IMR-90 (cell line): ENCODE measurements at regions not wholly inside any gene's neighbourhood (a gene's known extent, or its start where the extent isn't known, plus 50 kb on each side); places are given as distances from the start of the nearest gene placed in this dataset.

Experiments
- ATAC-seq: fragments of 200-7000 bp; cut with Tn5 transposase; 2 replicates; pipeline ENCODE4 v1.9.1; 2020; ENCODE audit warnings: low read depth, mild to moderate bottlenecking, moderate library complexity
- BruUV-seq: library from RNA; stranded (reverse); fragments of 400-500 nt; replicated peaks from 2 replicates; lab custom pipeline; 2021; lab: Mats Ljungman, UMichigan
- CTCF ChIA-PET: fragments of 300-600 bp; formaldehyde crosslinking; extraction: SDS; loops from one replicate; lab custom pipeline; 2021; ENCODE audit warnings: antibody characterized with exemption; lab: Yijun Ruan, JAX
- POLR2A ChIA-PET: fragments of 300-600 bp; sonication (Branson Sonifier 250); formaldehyde crosslinking; loops from one replicate; lab custom pipeline; 2022; ENCODE audit warnings: antibody characterized with exemption; ENCODE audit not compliant: unreplicated experiment; lab: Charles Lee
- DNase-seq: peaks from one replicate; pipeline ENCODE4 v3.0.0; 2013
- H2AFZ ChIP-seq: replicated peaks from 2 replicates; pipeline ENCODE3; 2013; ENCODE audit warnings: low read length, mild to moderate bottlenecking; ENCODE audit not compliant: poor library complexity
- H2AK5ac ChIP-seq: 2 replicates; pipeline ENCODE4 v1.6.1; 2013; ENCODE audit warnings: low read depth, low read length, inconsistent platforms
- H2AK9ac ChIP-seq: replicated peaks from 2 replicates; pipeline ENCODE3; 2013; ENCODE audit warnings: mild to moderate bottlenecking, low read depth, low read length, moderate library complexity; ENCODE audit not compliant: poor library complexity
- H2BK120ac ChIP-seq: 2 replicates; pipeline ENCODE4 v1.6.1; 2013; ENCODE audit warnings: low read depth, low read length, inconsistent platforms
- H2BK15ac ChIP-seq: 3 replicates; pipeline ENCODE4 v1.6.1; 2013; ENCODE audit warnings: low read depth, low read length, inconsistent platforms
- H2BK20ac ChIP-seq: 2 replicates; pipeline ENCODE4 v1.6.1; 2013; ENCODE audit warnings: low read depth, mild to moderate bottlenecking, inconsistent platforms, low read length, moderate library complexity
- H2BK5ac ChIP-seq: 2 replicates; pipeline ENCODE4 v1.6.1; 2013; ENCODE audit warnings: mild to moderate bottlenecking, low read depth, low read length, inconsistent platforms; ENCODE audit not compliant: poor library complexity, severe bottlenecking
- H3K14ac ChIP-seq: replicated peaks from 2 replicates; pipeline ENCODE4 v1.6.1; 2013; ENCODE audit warnings: low read depth, low read length, inconsistent platforms
- H3K18ac ChIP-seq: 2 replicates; pipeline ENCODE4 v1.6.1; 2013; ENCODE audit warnings: low read depth, low read length, control low read depth
- H3K23ac ChIP-seq: 2 replicates; pipeline ENCODE4 v1.6.1; 2013; ENCODE audit warnings: low read depth, low read length, inconsistent platforms
- H3K27ac ChIP-seq: 2 replicates; pipeline ENCODE4 v1.5.1; 2013; ENCODE audit warnings: mild to moderate bottlenecking, control low read depth, low read length; ENCODE audit not compliant: insufficient read depth
- H3K27me3 ChIP-seq: 2 replicates; pipeline ENCODE4 v1.6.1; 2013; ENCODE audit warnings: low read length; ENCODE audit not compliant: control insufficient read depth, insufficient read depth
- H3K36me3 ChIP-seq: 2 replicates; pipeline ENCODE4 v1.6.1; 2013; ENCODE audit warnings: low read length, mixed read lengths; ENCODE audit not compliant: control insufficient read depth, insufficient read depth
- H3K4ac ChIP-seq: 2 replicates; pipeline ENCODE4 v1.6.1; 2013; ENCODE audit warnings: low read depth, low read length, inconsistent platforms
- H3K4me1 ChIP-seq: 2 replicates; pipeline ENCODE4 v1.6.1; 2013; ENCODE audit warnings: low read length, mixed read lengths; ENCODE audit not compliant: control insufficient read depth, insufficient read depth
- H3K4me2 ChIP-seq: 2 replicates; pipeline ENCODE4 v1.6.1; 2013; ENCODE audit warnings: low read depth, mild to moderate bottlenecking, control low read depth, low read length, moderate library complexity
- H3K4me3 ChIP-seq: 2 replicates; pipeline ENCODE4 v1.5.1; 2013; ENCODE audit warnings: low read depth, mild to moderate bottlenecking, control low read depth, low read length, moderate library complexity; ENCODE audit not compliant: insufficient read depth
- H3K56ac ChIP-seq: 2 replicates; pipeline ENCODE4 v1.6.1; 2013; ENCODE audit warnings: low read length, inconsistent platforms; ENCODE audit not compliant: insufficient read depth; ENCODE audit errors: extremely low read depth
- H3K79me1 ChIP-seq, 2 experiments: 2 replicates each; pipeline ENCODE4 v1.6.1; 2013; ENCODE audit warnings: low read length in 2 of 2, inconsistent platforms in 1 of 2, low read depth in 1 of 2
- H3K9ac ChIP-seq: 2 replicates; pipeline ENCODE4 v1.6.1; 2013; ENCODE audit warnings: low read depth, low read length, control low read depth
- H3K9me1 ChIP-seq: 2 replicates; pipeline ENCODE4 v1.6.1; 2013; ENCODE audit warnings: low read length, inconsistent platforms; ENCODE audit not compliant: insufficient read depth
- H3K9me3 ChIP-seq: 2 replicates; pipeline ENCODE4 v1.6.1; 2013; ENCODE audit warnings: low read length; ENCODE audit not compliant: control insufficient read depth, insufficient read depth
- H4K20me1 ChIP-seq: 2 replicates; pipeline ENCODE4 v1.6.1; 2013; ENCODE audit warnings: low read length, inconsistent platforms; ENCODE audit not compliant: insufficient read depth
- H4K5ac ChIP-seq: 2 replicates; pipeline ENCODE4 v1.6.1; 2013; ENCODE audit warnings: mild to moderate bottlenecking, low read depth, low read length, control low read depth
- H4K8ac ChIP-seq, 2 experiments: 2 replicates each; pipeline ENCODE4 v1.6.1; 2013; ENCODE audit warnings: low read depth in 2 of 2, low read length in 2 of 2, control low read depth in 1 of 2, inconsistent platforms in 1 of 2
- H4K91ac ChIP-seq: 2 replicates; pipeline ENCODE4 v1.6.1; 2013; ENCODE audit warnings: low read depth, low read length, inconsistent platforms; ENCODE audit not compliant: insufficient read depth
- BHLHE40 ChIP-seq: fragments of 150-350 bp; IDR thresholded peaks from 2 replicates; pipeline ENCODE4 v1.6.1; 2016; ENCODE audit warnings: mild to moderate bottlenecking, low read depth, low read length
- CEBPB ChIP-seq: IDR thresholded peaks from 2 replicates; pipeline ENCODE4 v1.6.1; 2012; ENCODE audit warnings: low read depth, low read length, improper control_type of control experiment
- CHD1 ChIP-seq: IDR thresholded peaks from 2 replicates; pipeline ENCODE4 v1.6.1; 2012; ENCODE audit warnings: low read depth, low read length, improper control_type of control experiment
- CTCF ChIP-seq: conservative IDR thresholded peaks from 2 replicates; pipeline ENCODE4 v1.5.1; 2012; ENCODE audit warnings: mild to moderate bottlenecking, low read depth, low read length, improper control_type of control experiment
- FOS ChIP-seq: fragments of 150-350 bp; IDR thresholded peaks from 2 replicates; pipeline ENCODE4 v1.6.1; 2016; ENCODE audit warnings: low read depth, low read length
- MAFK ChIP-seq: IDR thresholded peaks from 2 replicates; pipeline ENCODE4 v1.6.1; 2012; ENCODE audit warnings: low read depth, low read length, improper control_type of control experiment
- MAZ ChIP-seq: IDR thresholded peaks from 2 replicates; pipeline ENCODE4 v1.6.1; 2012; ENCODE audit warnings: low read depth, mild to moderate bottlenecking, low read length, improper control_type of control experiment, moderate library complexity, borderline replicate concordance
- MXI1 ChIP-seq: IDR thresholded peaks from 2 replicates; pipeline ENCODE4 v1.6.1; 2012; ENCODE audit warnings: low read depth, mild to moderate bottlenecking, low read length, moderate library complexity, borderline replicate concordance
- NFE2L2 ChIP-seq: fragments of 150-350 bp; IDR thresholded peaks from 2 replicates; pipeline ENCODE4 v1.6.1; 2016; ENCODE audit warnings: low read depth, mild to moderate bottlenecking, low read length
- POLR2A ChIP-seq: IDR thresholded peaks from 2 replicates; pipeline ENCODE4 v1.6.1; 2012; ENCODE audit warnings: mild to moderate bottlenecking, low read depth, low read length
- RAD21 ChIP-seq: IDR thresholded peaks from 2 replicates; pipeline ENCODE4 v1.6.1; 2012; ENCODE audit warnings: low read length, improper control_type of control experiment
- RCOR1 ChIP-seq: IDR thresholded peaks from 2 replicates; pipeline ENCODE4 v1.6.1; 2012; ENCODE audit warnings: mild to moderate bottlenecking, low read length, improper control_type of control experiment; ENCODE audit not compliant: insufficient replicate concordance
- RFX5 ChIP-seq: IDR thresholded peaks from 2 replicates; pipeline ENCODE4 v1.8.0; 2012; ENCODE audit warnings: low read depth, mild to moderate bottlenecking, low read length, moderate library complexity
- SMC3 ChIP-seq: fragments of 150-350 bp; IDR thresholded peaks from 2 replicates; pipeline ENCODE4 v1.6.1; 2016; ENCODE audit warnings: low read depth, mild to moderate bottlenecking, antibody characterized with exemption, low read length, moderate library complexity
- WGBS, 2 experiments: methylation state at CpG; one replicate each; pipeline versions ENCODE4 v1.1.5 to v1.1.7; 2013; ENCODE audit warnings: missing lambda C conversion rate in 2 of 2; ENCODE audit not compliant: insufficient read length in 1 of 2; ENCODE audit errors: extremely low coverage in 2 of 2; 5-methylcytosine and 5-hydroxymethylcytosine counted together
- dilution Hi-C: fragments of 300-500 bp; cut with HindIII; formaldehyde crosslinking; loops from one replicate; pipeline ENCODE4 v1.14.3; 2018; ENCODE audit warnings: low sequenced_read_pairs; ENCODE audit not compliant: unreplicated experiment
- in situ Hi-C: fragments of 300-500 bp; cut with MboI; formaldehyde crosslinking; loops from 3 replicates; pipeline ENCODE4 v1.14.3; 2019; ENCODE audit warnings: low sequenced_read_pairs, inconsistent platforms, mixed read lengths
- intact Hi-C: fragments of 100-400 bp; cut with micrococcal nuclease; formaldehyde crosslinking; loops from 2 replicates; pipeline ENCODE4 v1.10.0; 2022
- TF ChIP-seq, protein P1 (sequence below): fragments of 150-350 bp; IDR thresholded peaks from 2 replicates; pipeline ENCODE4 v1.6.1; 2016; ENCODE audit warnings: low read depth, mild to moderate bottlenecking, low read length, moderate library complexity, borderline replicate concordance
- TF ChIP-seq, protein P2 (sequence below): fragments of 150-350 bp; IDR thresholded peaks from 2 replicates; pipeline ENCODE4 v1.6.1; 2017; ENCODE audit warnings: mild to moderate bottlenecking, antibody characterized with exemption, low read length, low read depth

DNA sequence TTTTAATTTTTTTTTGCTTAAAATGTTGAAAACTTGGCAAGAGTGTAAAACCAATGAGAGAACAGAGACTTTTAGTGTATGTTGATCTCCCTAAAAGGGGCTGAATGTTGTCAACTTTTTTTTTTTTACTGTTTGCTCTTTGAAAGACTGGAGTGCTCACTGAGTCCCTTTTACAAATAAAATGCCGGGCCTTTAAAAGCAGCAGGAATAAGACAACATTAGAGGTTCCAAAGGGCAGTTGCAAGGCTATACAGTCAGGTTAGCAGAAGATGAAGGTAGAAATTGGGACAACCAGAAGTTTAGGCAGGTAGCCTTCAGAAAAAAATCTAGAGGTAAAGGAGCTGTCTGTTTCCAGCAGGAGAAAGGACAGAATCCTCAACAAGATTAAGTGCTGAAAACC is 132.5 kb upstream of the HTR2C start:
- no TSS peak for BruUV-seq
- no peak overlapping the region for H2AK5ac ChIP-seq
- H3K14ac ChIP-seq: no peak overlapping the region
- no peaks in the 10 kb centered on the region for H3K9me1 ChIP-seq
- H3K4me3 ChIP-seq: no peak overlapping the region
- H3K27me3 ChIP-seq: no peaks in the 10 kb centered on the region
- intact Hi-C loops (no loop called here), dilution Hi-C loops (no loop called here), in situ Hi-C loops (no loop called here)
- H3K4me1 ChIP-seq: no peaks in the 10 kb centered on the region
- H3K23ac ChIP-seq: no peak overlapping the region
- H2BK15ac ChIP-seq: no peak overlapping the region
- H2BK120ac ChIP-seq: no peak overlapping the region
- ATAC-seq (no peak), DNase-seq (no peak)
- H3K9me3 ChIP-seq: no peaks in the 10 kb centered on the region
- no peaks in the 10 kb centered on the region for H4K20me1 ChIP-seq
- H3K56ac ChIP-seq: no peak overlapping the region
- H3K18ac ChIP-seq: no peak overlapping the region
- no peak overlapping the region for H4K91ac ChIP-seq
- H3K27ac ChIP-seq: no peak overlapping the region
- no peak overlapping the region for H3K9ac ChIP-seq
- no peak overlapping the region for H2AK9ac ChIP-seq
- no peak overlapping the region for H4K8ac ChIP-seq
- no peak overlapping the region for H2BK5ac ChIP-seq
- no peak for TF ChIP-seq MXI1
- TF ChIP-seq CEBPB: no peak
- no peak for TF ChIP-seq RAD21
- TF ChIP-seq BHLHE40: no peak
- TF ChIP-seq SMC3: no peak
- TF ChIP-seq POLR2A: no peak
- TF ChIP-seq NFE2L2: no peak
- TF ChIP-seq CHD1: no peak
- TF ChIP-seq RCOR1: no peak
- no peak for TF ChIP-seq CTCF
- no peak for TF ChIP-seq RFX5
- TF ChIP-seq, protein P1, sequence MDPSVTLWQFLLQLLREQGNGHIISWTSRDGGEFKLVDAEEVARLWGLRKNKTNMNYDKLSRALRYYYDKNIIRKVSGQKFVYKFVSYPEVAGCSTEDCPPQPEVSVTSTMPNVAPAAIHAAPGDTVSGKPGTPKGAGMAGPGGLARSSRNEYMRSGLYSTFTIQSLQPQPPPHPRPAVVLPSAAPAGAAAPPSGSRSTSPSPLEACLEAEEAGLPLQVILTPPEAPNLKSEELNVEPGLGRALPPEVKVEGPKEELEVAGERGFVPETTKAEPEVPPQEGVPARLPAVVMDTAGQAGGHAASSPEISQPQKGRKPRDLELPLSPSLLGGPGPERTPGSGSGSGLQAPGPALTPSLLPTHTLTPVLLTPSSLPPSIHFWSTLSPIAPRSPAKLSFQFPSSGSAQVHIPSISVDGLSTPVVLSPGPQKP: no peak
- TF ChIP-seq MAFK: no peak
- no peak for TF ChIP-seq FOS
- no peak for TF ChIP-seq MAZ
- TF ChIP-seq, protein P2, sequence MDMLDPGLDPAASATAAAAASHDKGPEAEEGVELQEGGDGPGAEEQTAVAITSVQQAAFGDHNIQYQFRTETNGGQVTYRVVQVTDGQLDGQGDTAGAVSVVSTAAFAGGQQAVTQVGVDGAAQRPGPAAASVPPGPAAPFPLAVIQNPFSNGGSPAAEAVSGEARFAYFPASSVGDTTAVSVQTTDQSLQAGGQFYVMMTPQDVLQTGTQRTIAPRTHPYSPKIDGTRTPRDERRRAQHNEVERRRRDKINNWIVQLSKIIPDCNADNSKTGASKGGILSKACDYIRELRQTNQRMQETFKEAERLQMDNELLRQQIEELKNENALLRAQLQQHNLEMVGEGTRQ: no peak
- H3K79me1 ChIP-seq: no peaks in the 10 kb centered on the region
- POLR2A ChIA-PET: interaction anchor here (0.6 kb wide), 1 partner anchor 217 kb away, joined by 3 read pairs; no protein-coding TSS in a partner anchor
- no peak overlapping the region for H3K4me2 ChIP-seq
- no peak overlapping the region for H2AFZ ChIP-seq
- H3K4ac ChIP-seq: no peak overlapping the region
- CTCF ChIA-PET: no interaction called here
- no CpG with 5 or more reads among the region's 1 CpG for WGBS, 2 experiments
- no peak overlapping the region for H2BK20ac ChIP-seq
- no peaks in the 10 kb centered on the region for H3K36me3 ChIP-seq
- no peak overlapping the region for H4K5ac ChIP-seq
